ENCODE measurements at regions not wholly inside any gene's neighbourhood (a gene's known extent, or its start where the extent isn't known, plus 50 kb on each side); places are given as distances from the start of the nearest gene placed in this dataset.
"Not testable (repeated sequence)": the region's sequence is repeated elsewhere in the genome, so short reads cannot be mapped to it uniquely, and the experiment has no call there.

DNA sequence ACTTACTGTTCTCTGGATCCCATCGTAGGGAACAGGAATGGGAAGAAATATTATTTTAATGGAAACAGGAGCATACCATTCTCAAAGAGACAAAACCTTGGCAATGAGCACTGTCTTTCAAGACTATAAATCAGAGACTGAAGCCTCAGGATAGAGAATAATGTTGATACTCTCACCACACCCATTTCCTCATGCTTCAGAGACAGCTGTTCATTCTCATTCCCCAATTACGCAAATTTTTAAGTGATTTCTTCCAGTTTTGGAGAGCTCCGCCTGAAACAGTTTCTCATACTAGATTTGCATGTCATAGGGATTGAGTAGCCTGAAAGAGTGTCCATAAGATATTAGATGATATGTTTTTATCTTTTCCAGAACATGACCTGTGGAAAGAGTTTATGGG is 290.5 kb upstream of the RASA1 start:
- no peak for DNase-seq (ENCODE audit: low read depth in 2 of 2)

DNA sequence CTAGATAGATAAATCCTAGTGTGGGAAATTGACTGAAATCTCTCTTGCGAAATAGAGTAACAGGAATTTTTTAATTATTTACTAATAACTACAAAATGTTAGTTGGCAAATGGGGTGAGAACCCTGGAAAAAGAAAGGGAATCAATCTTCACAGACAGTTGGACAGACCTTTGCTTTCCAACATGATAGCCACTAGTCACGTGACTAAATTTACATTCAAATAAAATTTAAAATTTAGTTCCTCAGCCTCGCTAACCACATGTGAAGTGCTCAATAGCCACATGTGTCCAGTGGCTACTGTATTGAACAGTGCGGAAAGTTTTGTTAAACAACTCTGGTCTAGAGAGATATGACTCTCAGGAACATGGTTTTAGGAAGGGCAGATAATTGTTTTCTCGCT is 289.9 kb upstream of the RASA1 start:
- no peak for DNase-seq (ENCODE audit: low read depth in 2 of 2)

DNA sequence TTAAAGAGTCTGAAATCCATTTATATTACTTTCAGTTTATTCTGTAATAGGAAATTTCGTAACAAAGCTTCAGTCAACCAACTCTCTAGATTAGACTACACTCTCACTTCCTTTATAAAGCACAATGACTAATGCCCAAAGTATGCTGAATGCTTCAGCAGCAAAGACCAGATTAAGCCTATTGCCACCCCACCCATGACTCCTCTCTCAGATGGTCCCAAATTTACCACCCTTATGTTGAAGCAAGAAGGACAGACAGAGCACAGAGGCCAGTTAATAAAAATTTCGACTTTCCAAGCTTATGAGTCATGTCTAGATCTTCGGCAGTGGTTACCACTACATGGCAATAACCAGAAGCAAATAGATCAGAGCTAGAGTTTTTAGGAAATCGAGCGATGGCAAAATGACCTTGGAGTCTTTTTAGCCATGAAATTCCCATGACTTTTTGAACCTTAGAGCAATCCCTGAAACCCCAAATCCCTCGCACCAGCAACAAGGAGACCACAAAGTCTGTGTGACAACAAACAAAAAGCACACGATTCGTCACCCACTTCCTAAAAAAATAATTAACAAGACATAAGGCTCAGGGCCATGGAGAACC is 287.8 kb upstream of the RASA1 start:
- no peak for DNase-seq (ENCODE audit: low read depth in 2 of 2)

DNA sequence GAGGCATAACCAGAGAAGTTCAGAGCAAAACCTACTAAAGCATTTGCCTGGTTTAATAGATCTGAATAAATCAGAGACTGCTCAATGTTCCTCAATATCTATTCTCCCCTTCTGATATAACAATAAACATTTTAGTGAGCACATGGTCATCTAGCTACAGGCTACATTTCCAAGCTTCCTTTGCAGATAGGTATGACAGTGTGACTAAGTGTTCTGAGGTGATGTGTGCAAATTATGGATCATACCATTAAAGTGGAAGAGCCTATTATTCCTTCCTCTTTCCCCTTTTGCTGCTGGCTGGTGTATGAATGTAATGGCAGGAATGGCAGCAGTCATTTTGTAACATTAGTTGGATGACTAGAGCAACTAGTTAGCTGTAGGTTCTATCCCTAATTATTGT is 285.8 kb upstream of the RASA1 start:
- no peak for DNase-seq (ENCODE audit: low read depth in 2 of 2)

DNA sequence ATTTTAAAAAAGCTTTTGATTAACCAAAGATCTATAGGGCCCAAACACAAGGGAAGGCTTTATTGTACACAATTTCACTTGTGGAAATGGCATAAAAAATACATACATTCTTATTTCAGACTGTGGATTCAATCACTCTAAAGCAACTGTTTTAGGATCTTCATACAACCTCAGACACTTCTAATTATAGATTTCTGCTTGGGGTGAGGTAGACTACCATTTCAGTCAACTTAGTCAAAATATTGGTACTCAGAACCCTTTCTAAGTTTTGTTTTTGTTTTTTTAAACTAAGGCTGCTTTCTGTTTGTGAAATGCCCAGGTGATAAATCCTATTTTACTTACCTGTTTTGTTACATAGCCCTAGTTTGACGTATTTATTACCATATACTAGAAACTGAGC is 284.5 kb upstream of the RASA1 start:
- no peak for DNase-seq (ENCODE audit: low read depth in 2 of 2)

DNA sequence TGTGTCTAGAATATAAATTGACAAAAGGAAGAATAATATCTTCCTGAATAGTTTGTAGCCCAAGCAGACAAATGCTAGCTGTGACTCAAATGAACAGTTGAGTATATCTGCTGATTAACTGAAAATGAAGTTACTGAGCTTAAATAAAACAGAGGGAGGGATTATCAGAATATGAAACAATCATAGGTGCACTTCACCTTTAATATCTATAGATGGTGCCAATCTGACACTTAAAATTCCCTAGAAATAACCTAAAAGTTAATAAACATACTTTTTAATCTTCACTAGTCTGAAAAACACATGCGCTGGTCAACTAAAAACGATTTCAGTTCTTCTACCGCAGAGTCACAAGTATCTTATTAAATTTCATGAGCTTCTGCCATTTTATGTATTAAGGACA is 280.8 kb upstream of the RASA1 start:
- no peak for DNase-seq (ENCODE audit: low read depth in 2 of 2)

DNA sequence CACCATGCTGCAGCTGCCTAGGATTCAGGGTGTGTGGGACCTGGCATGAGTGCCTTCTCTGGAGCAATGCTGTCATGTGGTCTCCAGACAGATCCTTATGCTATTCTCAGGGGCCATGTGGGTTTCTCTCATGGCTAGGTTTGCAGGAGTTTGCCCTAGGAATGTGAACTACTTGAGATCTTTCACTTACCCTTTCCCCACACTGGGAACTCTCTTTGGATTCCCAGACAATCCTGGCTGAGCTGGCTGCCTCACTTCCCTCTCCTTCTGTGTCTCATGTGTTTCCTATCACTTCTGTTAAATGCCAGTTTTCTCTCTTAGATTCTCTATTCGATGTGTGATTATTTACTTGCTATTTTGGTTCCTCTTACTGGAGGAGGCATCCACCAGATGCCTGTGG is 270.2 kb upstream of the RASA1 start:
- DNase-seq (ENCODE audit: low read depth in 2 of 2) = no peak

DNA sequence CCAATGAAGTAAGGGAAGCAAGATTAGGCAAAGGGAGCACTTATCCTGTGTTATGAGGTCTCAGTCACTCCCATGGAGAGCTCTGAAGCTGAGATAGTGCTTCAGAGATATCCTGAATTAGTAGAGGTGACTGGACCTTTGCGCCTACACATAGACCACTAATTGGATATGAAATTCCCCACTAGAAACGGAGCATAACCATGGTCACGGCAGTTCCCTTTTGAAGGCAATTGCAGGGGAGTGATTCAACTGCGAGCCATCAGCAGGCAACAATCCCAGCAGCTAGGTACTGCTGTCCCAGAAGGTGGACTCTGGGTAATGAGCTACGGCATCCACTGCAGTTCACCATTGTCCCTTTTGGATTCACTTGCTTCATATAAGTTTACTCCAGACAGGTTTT is 267.7 kb upstream of the RASA1 start:
- DNase-seq (ENCODE audit: low read depth in 2 of 2) = no peak

DNA sequence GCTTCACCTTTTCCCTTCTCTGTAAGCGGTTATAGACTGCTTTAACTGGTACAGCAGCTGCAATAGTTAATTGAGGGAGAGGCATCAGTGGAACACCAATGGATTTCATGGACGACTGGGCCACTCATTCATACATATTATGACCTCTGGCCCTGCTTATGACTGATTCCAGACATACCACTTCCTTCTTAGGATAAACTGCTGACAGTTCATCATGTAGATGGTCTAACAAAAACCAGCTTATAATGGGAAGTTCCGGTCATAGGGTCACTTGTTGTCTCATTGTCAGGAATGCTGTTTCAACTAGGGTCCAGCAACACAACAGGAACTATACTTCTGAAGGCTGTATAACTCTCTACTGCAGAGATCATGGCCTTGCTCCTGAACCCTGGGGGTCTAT is 265.2 kb upstream of the RASA1 start:
- DNase-seq (ENCODE audit: low read depth in 2 of 2) = no peak

DNA sequence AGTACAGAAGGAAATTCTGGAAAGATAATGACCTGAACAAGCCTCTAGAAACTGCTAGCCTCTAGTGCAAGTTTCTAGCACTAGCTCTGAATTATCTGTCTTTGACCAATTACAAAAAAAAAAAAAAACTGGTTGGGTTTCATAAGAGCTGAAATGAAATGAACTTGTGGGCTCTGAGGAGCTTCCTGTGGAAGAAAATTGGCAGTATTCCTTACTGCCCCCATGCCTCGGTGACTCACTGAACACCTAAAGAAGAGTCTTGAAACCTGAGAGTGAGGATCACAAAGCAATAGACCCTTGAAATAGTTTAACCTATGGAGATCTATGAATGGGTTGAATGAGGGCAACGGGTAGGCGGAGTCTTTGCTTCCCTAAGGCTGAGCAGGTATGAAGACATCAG is 263.6 kb upstream of the RASA1 start:
- no peak for DNase-seq (ENCODE audit: low read depth in 2 of 2)

DNA sequence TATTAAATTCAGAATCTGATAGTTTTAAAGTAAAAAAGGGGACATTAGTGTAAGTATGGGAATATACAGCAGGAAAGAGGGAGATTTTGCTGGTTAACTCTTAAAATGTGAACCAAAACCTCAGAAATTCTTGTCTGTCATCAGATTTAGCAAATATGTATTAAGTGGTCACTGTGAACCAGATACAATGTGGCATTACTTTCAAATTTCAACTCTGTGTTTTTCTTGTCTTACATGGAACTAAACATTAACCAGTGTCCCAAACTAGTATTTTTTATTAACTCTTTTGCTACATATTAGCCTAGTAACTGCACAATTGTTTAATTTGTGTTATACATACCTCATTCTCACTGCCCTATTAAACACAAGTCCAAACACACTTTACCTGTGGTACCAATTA is 259.9 kb upstream of the RASA1 start:
- no peak for DNase-seq (ENCODE audit: low read depth in 2 of 2)

DNA sequence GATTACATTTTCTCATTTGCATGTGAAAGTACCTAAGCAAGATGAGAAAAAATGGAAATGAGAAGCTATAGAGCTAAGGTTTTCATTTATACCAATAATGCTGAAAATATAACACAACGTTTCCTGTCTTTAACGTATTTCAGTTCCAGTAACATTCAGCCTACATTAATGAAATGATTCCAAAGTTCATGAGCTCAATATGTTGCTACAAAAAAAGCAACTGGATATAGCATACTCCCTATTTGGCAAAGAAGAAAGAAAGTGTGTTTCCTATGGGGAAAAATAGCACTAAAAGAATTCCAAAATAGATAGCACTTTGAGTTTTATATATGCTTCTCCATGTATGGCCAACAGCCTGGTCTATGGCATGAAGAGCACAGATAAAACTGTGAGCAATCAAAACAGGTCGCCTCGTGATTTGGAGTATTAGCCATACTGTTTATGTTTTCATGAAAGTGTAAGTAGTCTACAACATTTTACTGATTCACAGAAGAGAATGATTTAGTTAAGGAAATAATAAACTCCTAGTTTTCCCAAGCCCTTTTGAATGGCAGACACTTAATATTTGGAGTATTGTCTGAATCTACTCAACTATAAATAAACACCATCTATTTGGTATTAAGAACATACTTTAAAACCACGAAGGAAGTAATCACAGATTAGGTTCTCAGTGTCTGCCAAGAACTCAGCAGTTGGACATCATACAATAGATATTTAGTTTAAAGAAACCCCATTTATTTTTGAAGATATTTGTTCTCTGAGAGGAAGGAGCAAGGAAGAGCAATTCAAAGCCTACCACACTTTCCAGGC is 258.7 kb upstream of the RASA1 start:
- no peak for DNase-seq (ENCODE audit: low read depth in 2 of 2)

DNA sequence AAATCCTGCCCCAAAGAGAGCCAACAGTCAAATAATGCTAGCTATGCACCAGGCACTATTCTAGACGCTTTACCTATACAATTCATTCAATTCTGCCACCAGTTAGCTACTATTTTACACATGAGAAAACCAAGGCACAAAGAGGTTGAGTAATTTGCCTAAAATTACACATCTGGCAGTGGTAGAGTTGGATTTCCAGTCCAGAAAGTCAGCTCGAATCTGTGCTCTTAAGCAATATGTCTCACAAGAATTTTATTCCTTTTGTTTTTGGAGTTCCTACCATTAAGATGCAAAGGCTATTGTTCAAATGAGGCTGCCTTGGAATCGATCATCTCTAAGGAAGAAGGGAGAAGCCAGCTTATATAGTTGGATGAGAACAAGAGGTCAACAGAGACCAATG is 256.9 kb upstream of the RASA1 start:
- no peak for DNase-seq (ENCODE audit: low read depth in 2 of 2)

DNA sequence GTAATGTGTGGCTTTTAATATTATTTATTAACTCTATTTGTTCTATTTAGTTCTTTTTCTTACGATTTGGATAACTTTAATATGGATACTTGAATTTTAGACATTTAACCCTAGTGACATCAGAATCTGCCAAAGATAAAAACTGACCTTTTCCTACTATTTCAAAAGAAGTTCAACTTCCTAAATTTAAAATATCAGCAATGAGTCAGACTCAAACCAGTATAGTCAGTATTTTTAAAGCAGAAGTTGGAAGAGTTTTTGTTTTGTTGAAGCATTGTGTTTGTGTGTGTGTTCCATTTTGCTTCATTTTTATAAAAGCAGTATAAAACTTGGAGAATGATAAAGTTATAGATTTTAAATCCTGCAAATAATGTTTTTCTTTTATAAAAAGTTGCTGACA is 251.8 kb upstream of the RASA1 start:
- no peak for DNase-seq (ENCODE audit: low read depth in 2 of 2)

DNA sequence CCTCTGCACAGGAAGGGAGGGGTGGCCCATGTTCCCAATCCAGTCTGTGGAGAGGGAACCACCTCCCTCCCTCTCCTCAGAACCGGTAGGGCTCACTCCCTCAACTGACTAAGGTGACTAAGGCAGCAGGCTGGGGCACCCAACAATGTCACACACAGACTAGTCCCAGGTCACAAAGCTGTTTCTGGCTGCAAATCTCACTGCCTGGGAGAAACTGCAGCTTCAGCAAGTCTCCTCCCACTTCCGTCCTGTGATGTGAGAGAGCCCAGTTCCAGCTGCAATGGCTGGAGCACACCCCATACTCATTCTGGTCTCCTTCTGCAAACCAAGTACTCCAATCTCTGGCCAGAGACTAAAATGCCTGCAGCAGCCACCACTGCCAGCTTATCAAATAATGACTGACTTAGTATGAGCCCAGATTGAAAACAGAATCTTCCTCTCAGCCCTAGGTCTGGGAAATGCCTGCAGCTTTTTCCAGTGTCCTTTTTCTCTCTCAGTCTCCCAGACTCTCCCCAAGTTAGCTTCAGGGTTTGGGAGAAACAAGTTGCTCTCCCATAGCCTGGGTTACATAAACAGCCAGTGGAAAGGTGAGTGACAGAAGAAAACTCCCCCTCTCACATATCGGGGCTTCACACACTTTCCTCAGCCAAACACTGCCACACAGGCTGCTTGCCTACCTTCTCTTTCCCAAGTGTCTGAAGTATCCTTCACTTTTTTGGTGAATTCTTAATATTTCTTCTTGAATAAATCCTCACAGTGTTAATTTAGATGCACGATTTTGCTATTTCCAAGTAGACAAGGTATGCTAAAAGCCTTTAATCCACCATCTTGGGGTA is 247.4 kb upstream of the RASA1 start:
- DNase-seq (ENCODE audit: low read depth in 2 of 2) = no peak

DNA sequence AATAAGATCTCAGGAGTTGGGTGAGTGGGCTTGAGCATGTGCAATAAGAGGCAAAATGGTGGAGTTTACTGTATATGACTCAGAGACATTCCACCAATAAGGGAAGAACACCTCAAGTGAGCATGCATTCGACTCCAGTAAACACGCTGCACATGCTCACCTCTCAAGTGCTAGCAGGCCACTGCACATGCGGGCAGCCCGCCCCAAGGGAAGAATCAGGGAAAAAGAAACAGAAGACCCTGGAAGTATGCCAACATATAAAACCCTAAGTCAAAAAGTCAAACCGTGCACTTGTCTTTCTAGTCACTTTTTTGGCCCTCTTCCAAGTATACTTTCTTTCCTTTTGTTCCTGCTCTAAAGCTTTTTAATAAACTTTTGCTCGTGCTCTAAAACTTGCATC is 245.3 kb upstream of the RASA1 start:
- DNase-seq (ENCODE audit: low read depth in 2 of 2) = no peak

DNA sequence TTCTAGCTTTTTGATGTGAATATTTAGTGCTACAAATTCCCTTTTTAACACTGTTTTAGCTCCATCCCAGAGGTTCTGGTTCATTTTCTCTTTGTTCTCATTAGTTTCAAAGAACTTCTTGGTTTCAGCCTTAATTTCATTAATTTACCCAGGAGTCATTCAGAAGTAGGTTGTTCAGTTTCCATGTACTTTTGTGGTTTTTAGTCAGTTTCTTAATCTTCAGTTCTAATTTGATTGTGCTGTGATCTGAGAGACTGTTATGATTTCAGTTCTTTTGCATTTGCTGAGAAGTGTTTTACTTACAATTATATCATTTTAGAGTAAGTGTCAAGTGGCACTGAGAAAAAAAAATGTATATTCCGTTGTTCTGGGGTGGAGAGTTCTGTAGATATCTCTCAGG is 240.1 kb upstream of the RASA1 start:
- no peak for DNase-seq (ENCODE audit: low read depth in 2 of 2)

DNA sequence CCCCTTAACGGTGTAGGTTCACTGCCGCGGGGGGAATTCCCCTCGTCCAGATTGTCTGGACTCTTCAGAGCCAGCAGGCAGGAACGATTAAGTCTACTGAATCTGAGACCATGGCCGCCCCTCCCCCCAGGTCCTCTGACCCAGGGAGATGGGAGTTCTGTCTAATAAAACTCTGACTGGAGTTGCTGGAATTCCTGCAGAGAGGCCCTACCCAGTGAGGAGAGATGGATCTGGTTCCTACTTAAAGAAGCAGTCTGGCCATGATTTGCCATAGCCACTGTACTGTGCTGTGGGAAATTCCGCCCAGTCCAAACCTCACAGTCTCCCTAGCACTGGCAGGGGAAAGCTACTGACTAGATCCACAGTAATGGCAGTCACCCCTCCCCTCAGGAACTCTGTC is 237.7 kb upstream of the RASA1 start:
- DNase-seq (ENCODE audit: low read depth in 2 of 2) = no peak

DNA sequence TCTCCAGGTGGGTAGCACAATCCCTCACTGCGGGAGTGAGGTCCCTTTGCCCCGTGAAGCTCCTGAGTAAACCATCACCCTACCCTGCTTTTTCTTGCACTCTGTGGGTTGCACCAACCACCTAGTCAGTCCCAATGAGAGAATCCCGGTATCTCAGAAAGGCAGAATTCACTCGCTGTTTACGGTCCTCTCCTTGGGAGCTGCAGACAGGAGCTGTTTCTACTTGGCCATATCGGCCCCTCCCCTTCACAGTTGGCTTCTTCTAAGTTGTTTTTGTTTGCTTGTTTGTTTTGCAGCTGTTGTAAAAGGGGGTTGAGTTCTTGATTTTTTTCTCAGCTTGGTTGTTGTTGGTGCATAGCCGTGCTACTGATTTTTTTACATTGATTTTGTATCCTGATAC is 237.0 kb upstream of the RASA1 start:
- DNase-seq (ENCODE audit: low read depth in 2 of 2) = no peak

DNA sequence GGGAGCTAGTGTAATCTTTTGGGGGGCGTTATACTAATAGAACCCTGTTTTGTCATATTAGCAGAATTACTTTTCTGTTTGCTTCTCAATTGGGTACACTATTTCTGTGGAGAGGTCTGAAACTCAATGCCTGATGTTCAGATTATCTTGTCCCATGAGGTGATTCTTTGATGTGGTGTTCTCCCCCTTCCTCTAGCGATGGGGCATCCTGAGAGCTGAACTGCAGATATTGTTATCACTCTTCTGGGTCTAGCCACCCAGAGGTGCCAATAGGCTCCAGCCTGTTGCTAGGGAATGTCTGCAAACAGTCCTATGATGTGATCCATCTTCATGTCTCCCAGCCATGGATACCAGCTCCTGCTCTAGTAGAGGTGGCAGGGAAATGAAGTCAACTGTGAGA is 233.1 kb upstream of the RASA1 start:
- DNase-seq (ENCODE audit: low read depth in 2 of 2) = no peak

DNA sequence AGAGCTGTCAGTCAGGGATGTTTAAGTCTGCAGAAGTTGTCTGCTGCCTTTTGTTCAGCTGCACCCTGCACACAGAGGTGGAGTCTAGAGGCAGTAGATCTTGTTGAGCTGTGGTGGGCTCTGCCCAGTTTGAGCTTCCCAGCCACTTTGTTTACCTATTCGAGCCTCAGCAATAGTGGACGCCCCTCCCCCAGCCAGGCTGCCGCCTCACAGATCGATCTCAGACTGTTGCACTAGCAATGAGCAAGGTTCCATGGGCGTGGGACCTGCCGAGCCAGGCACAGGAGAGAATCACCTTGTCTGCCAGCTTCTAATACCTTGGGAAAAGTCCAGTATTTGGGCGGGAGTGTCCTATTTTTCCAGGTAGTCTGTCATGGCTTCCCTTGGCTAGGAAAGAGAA is 225.1 kb upstream of the RASA1 start:
- no peak for DNase-seq (ENCODE audit: low read depth in 2 of 2)

DNA sequence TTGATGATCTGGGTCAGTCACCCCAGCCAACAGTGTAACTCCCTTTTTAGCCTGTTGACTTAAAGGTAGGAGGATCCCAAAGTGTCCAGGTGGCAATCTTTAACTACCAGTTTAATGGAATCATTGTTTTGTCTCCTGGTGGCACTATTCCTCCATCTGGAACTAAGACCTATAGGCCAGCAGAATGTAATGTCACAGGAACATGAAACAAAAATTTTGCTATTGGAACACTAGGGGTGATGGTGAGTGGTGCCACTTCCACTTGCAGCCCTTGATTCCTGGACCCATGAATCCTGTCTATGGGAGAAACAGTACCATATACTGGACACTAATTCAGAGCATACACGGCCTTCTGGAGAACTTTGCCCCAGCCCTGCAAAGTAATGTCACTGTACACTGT is 219.5 kb upstream of the RASA1 start:
- no peak for DNase-seq (ENCODE audit: low read depth in 2 of 2)

DNA sequence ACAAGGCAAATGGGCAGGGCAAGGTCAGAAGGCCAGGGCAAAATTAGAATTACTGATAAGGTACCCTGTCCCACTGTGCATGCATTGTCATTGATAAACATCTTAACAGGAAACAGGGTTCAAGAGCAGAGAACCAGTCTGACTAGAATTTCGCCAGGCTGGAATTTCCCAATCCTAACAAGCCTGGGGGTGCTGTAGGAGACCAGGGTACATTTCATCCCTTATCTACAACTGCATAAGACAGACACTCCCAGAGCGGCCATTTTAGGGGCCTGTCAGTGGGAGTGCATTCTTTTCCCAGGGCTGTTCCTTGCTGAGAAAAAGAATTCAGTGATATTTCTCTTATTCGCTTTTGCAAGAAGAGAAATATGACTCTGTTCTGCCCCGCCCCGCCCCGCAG is 218.7 kb upstream of the RASA1 start:
- not testable (repeated sequence) for DNase-seq (ENCODE audit: low read depth in 2 of 2)
